ENCODE measurements at regions not wholly inside any gene's neighbourhood (a gene's known extent, or its start where the extent isn't known, plus 50 kb on each side); places are given as distances from the start of the nearest gene placed in this dataset.

DNA sequence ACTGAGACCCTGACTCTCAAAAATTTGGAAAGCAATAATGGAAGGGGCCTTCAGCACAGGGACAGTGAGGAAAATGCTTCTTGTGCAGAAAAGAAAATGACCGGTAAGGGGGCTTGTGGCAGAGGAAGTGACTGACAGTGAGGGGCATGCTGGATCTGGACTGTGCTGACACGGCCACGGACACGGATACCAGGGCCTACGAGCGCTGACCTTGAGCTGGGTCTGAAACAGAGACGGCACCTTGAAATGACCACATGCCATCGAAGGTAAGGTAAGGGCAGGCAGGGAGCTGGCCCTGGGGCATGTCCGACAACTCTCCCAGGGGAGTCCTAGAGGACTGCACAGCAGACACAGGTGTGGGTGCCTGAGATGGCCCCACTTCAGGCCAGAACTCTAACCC is 182.1 kb downstream of the RHOU start:
- no peak for TF ChIP-seq POLR2A (IDR thresholded peaks at IDR 0.05)
- TF ChIP-seq, protein P1, sequence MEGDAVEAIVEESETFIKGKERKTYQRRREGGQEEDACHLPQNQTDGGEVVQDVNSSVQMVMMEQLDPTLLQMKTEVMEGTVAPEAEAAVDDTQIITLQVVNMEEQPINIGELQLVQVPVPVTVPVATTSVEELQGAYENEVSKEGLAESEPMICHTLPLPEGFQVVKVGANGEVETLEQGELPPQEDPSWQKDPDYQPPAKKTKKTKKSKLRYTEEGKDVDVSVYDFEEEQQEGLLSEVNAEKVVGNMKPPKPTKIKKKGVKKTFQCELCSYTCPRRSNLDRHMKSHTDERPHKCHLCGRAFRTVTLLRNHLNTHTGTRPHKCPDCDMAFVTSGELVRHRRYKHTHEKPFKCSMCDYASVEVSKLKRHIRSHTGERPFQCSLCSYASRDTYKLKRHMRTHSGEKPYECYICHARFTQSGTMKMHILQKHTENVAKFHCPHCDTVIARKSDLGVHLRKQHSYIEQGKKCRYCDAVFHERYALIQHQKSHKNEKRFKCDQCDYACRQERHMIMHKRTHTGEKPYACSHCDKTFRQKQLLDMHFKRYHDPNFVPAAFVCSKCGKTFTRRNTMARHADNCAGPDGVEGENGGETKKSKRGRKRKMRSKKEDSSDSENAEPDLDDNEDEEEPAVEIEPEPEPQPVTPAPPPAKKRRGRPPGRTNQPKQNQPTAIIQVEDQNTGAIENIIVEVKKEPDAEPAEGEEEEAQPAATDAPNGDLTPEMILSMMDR (IDR thresholded peaks at IDR 0.05): no peak

Measured in right lobe of liver (tissue), 4 donors.